Astrocyte (in vitro differentiated cells and primary cell): ENCODE measurements at regions not wholly inside any gene's neighbourhood (a gene's known extent, or its start where the extent isn't known, plus 50 kb on each side); places are given as distances from the start of the nearest gene placed in this dataset.

Source experiments
- CTCF ChIP-seq: IDR thresholded peaks from 2 replicates; pipeline ENCODE4 v1.5.1; 2011; ENCODE audit warnings: low read depth, mild to moderate bottlenecking, inconsistent platforms, low read length, moderate library complexity; ENCODE audit not compliant: insufficient read depth
- EZH2 ChIP-seq: IDR thresholded peaks from 2 replicates; pipeline ENCODE4 v1.6.1; 2012; ENCODE audit warnings: mild to moderate bottlenecking, low read length, inconsistent platforms; ENCODE audit not compliant: insufficient read depth

- TF ChIP-seq CTCF (no peak), EZH2 (no peak)
These were observed 137.8 kb downstream of the TTLL2 start for GRCh38 chr6:167462514-167463312.
